GM10248 (cell line): ENCODE measurements at regions not wholly inside any gene's neighbourhood (a gene's known extent, or its start where the extent isn't known, plus 50 kb on each side); places are given as distances from the start of the nearest gene placed in this dataset.
"Not testable (repeated sequence)": the region's sequence is repeated elsewhere in the genome, so short reads cannot be mapped to it uniquely, and the experiment has no call there.

Source experiments
- CTCF ChIA-PET: fragments of 300-600 bp; sonication (Branson Sonifier 250); formaldehyde crosslinking; extraction: SDS; loops from one replicate; lab custom pipeline; 2021; ENCODE audit warnings: antibody characterized with exemption; lab: Yijun Ruan, JAX
- POLR2A ChIA-PET: fragments of 350-650 bp; sonication (Branson Sonifier 250); formaldehyde crosslinking; extraction: SDS; loops from one replicate; lab custom pipeline; 2020; ENCODE audit warnings: antibody characterized with exemption; lab: Yijun Ruan, JAX
- DNase-seq: peaks from one replicate; pipeline ENCODE4 v3.0.0; 2012; ENCODE audit errors: extremely low spot score
- CTCF ChIP-seq: IDR thresholded peaks from 2 replicates; pipeline ENCODE4 v1.5.1; 2012; ENCODE audit warnings: mild to moderate bottlenecking, low read depth; ENCODE audit errors: extremely low read depth, missing control alignments, control extremely low read depth

- ChIA-PET POLR2A (no interaction called here), CTCF (interaction anchor here (1.6 kb wide), 1 partner anchor 10 kb away, joined by 7 read pairs; no protein-coding TSS in a partner anchor)
- TF ChIP-seq CTCF = no peak
- DNase-seq = no peak
Measured at GRCh38 chr2:138238908-138239307, 262.7 kb upstream of the SPOPL start.

GRCh38 chr2:138239902-138240491, 261.6 kb upstream of the SPOPL start:
- ChIA-PET CTCF (no interaction called here), POLR2A (no interaction called here)
- DNase-seq = no peak
- no peak for TF ChIP-seq CTCF

DNA sequence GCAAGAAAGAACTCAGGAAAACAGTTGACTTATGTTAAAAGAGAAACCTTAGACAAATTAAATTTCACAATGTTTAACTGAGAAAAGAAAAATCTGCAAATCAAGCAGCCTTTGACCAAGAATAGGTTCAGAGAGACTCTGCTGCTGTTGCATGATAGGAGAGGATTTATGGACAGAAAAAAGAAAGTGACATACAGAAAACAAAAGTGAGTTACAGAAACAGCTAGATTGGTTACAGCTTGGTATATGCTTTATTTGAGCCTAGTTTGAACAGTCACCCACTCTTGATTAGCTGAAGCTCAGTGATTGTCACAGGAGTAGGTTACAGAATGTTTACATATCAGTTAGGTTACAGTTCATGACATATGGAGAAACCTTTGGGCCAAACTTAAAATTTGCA, 258.2 kb upstream of the SPOPL start:
- no peak for DNase-seq
- no peak for TF ChIP-seq CTCF
- CTCF ChIA-PET = interaction anchor here (1.7 kb wide), 1 partner anchor 30 kb away, joined by 4 read pairs; no protein-coding TSS in a partner anchor
- POLR2A ChIA-PET = no interaction called here

DNA sequence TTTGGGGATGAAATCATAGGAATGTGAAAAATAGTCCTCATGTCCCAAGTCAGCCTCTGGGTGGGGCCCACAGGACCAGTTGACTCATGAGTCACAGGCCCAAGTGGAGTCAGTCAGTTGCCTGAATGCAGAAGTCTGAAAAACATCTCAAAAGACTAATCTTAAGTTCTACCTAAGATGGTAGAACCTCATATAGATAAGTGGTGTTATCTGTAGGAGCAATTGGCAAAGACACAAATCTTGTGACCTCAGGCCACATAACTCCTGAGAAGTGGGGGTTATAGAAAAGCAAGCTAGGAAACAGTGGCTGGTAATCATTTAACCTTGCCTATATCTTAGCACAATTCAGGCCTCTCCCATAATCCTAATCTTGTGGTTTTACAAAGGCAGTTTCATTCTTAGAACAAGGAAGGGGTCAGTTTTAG, 257.1 kb upstream of the SPOPL start:
- POLR2A ChIA-PET = no interaction called here
- CTCF ChIA-PET = no interaction called here
- DNase-seq = no peak
- TF ChIP-seq CTCF = no peak

DNA sequence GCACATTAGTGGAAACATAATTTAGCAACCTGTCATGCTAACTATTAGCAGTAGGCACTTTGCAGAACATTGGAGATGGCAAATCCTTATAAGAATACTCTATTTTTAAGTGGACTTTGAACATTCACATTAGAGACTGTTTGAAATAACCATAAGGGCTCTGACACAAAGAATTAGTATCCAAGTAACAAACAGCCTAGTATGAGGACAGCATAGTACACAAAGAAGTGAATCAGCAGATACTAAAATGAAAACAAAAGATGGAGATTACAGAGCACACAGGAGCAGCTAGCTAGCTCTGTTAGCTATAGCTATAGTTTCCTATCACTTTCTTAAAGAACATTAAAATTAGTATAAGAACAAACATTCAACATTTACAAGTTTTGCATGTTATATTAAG, 256.3 kb upstream of the SPOPL start:
- POLR2A ChIA-PET = no interaction called here
- CTCF ChIA-PET = no interaction called here
- no peak for TF ChIP-seq CTCF
- no peak for DNase-seq

DNA sequence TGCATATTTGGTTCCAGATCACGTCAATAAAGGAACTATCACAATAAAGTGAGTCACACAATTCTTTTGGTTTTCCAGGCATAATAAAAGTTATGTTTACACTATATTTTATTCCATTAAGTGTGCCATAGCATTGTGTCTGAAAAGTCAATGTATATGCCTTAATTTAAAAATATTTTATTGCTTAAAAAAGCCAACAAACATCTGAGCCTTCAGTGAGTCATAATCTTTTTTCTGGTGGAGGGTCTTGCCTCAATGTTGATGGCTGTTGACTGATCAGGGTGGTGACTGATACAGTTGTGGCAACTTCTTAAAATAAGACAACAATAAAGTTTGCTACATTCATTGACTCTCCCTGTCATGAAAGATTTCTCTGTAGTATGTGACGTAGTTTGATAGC, 254.3 kb upstream of the SPOPL start:
- ChIA-PET POLR2A (no interaction called here), CTCF (no interaction called here)
- TF ChIP-seq CTCF = no peak
- DNase-seq = no peak

GRCh38 chr2:138249207-138249606, 252.4 kb upstream of the SPOPL start:
- CTCF ChIA-PET = interaction anchor here (1.2 to 1.4 kb wide), 3 partner anchors 10 to 21 kb away, joined by 3 to 7 read pairs (median 3); no protein-coding TSS in a partner anchor

GRCh38 chr2:138250843-138251320, 250.7 kb upstream of the SPOPL start:
- DNase-seq, CTCF ChIA-PET, POLR2A ChIA-PET: not testable (repeated sequence)

More at GRCh38 chr2:138249207-138249606, 252.4 kb upstream of the SPOPL start:
- no peak for DNase-seq
- TF ChIP-seq CTCF = no peak
- POLR2A ChIA-PET = no interaction called here
